ENCODE measurements at regions not wholly inside any gene's neighbourhood (a gene's known extent, or its start where the extent isn't known, plus 50 kb on each side); places are given as distances from the start of the nearest gene placed in this dataset.
"Not testable (repeated sequence)": the region's sequence is repeated elsewhere in the genome, so short reads cannot be mapped to it uniquely, and the experiment has no call there.

DNA sequence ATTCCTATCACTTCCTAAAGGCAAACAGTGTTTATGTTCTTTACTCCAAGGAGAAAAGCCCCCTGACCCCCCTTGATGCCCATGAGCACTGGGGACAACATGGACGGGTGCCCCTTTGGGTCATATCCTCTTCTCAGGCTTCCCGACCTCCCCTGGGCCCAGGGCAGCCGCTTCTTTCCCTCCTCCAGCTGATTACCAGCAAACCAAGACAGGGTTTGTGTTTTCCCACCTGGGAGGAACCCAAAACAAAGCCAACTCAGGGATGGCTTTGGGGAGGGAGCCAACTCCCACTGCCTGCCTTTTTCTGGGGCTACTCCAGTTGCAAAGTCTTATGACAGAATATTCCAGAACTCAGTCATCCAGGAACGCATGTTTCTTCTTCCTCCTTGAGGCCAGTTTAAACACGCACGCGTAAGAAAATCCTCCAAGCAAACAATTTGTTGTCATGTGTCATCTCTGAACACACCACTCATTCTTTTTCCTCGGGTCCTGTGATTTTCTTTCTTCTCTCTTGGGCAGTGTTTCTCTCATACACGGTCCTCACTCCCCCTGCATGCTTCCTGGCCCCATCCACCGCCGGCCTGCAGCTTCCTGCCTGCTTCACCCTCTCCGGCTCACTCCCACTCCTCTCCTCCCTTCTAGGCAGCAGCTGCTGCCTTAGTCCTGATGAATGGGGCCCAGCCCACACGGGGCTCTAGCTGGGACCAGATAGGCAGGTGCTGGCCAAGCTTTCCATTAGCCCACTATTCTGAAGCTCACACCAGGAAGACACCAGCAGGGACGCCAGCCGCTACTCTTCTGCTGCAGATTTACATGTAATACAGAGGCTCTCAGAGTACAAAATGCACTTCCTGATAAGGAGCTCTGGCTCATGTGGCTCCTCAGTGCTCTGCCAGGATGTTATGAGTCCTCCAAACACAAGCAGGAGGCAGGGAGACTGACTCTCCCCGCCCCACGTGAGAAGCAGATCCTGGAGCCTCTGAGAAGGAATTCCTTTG is 116.7 kb upstream of the VOPP1 start:
- H3K36me3 Mint-ChIP-seq (ENCODE audit: low read depth); CTCF ChIA-PET; H3K27me3 Mint-ChIP-seq; H3K9me3 Mint-ChIP-seq; H3K4me1 Mint-ChIP-seq; POLR2A ChIA-PET; H3K4me3 Mint-ChIP-seq; H3K27ac Mint-ChIP-seq; DNase-seq: not testable (repeated sequence)

GRCh38 chr7:55688261-55688660 is 116.0 kb upstream of the VOPP1 start:
- DNase-seq; H3K9me3 Mint-ChIP-seq; CTCF ChIA-PET; POLR2A ChIA-PET; H3K4me3 Mint-ChIP-seq; H3K27me3 Mint-ChIP-seq; H3K27ac Mint-ChIP-seq; H3K4me1 Mint-ChIP-seq; H3K36me3 Mint-ChIP-seq (ENCODE audit: low read depth): not testable (repeated sequence)

DNA sequence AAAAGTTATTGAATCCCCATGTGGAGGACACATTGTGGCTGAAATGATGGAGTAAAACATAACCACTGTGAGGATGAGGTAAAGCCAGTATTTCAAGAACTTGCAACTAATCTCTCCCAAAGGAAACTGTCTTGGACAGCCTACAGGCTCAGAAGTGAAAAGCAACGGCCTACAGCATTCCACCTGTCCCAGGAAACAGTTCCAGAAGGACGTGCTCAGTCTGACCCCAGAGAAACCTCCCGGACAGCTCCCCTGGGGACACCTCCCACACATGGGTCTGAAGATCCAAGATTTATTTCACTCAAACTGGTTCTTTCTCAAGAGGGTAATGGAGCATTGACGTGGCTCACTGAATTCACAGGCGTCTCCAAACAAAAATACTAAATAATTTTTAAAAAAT is 115.0 kb upstream of the VOPP1 start:
- H3K27ac Mint-ChIP-seq; H3K9me3 Mint-ChIP-seq; POLR2A ChIA-PET; CTCF ChIA-PET; H3K27me3 Mint-ChIP-seq; H3K4me3 Mint-ChIP-seq; DNase-seq; H3K4me1 Mint-ChIP-seq; H3K36me3 Mint-ChIP-seq (ENCODE audit: low read depth): not testable (repeated sequence)

GRCh38 chr7:55686771-55687170 is 114.5 kb upstream of the VOPP1 start:
- H3K4me3 Mint-ChIP-seq; POLR2A ChIA-PET; H3K27ac Mint-ChIP-seq; CTCF ChIA-PET; DNase-seq; H3K27me3 Mint-ChIP-seq; H3K9me3 Mint-ChIP-seq; H3K36me3 Mint-ChIP-seq (ENCODE audit: low read depth); H3K4me1 Mint-ChIP-seq: not testable (repeated sequence)

- CTCF ChIA-PET; H3K4me1 Mint-ChIP-seq; H3K4me3 Mint-ChIP-seq; POLR2A ChIA-PET; H3K27me3 Mint-ChIP-seq; DNase-seq; H3K36me3 Mint-ChIP-seq (ENCODE audit: low read depth); H3K9me3 Mint-ChIP-seq; H3K27ac Mint-ChIP-seq: not testable (repeated sequence)
These were observed 111.2 kb upstream of the VOPP1 start for GRCh38 chr7:55683501-55683900.

DNA sequence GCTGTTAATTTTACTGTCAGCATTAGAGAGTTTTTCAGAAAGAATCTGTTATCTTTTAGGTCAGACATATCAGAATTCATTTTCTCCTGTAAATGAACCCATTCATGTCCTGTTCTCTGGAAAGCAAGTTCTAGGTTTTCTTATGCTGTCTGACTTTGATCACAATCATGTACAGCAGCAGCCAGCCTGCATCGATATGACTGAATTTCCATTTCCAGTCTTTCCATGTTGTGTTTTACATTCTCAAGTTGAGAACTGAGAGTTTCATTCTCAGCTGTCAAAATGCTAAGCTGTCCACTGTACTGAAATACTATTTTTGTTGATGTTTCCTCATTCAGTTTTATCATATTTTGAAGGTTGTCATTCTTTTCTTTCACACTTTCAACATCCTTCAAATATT is 103.3 kb upstream of the VOPP1 start:
- H3K36me3 Mint-ChIP-seq (ENCODE audit: low read depth); POLR2A ChIA-PET; H3K4me1 Mint-ChIP-seq; DNase-seq; H3K4me3 Mint-ChIP-seq; H3K9me3 Mint-ChIP-seq; CTCF ChIA-PET; H3K27ac Mint-ChIP-seq; H3K27me3 Mint-ChIP-seq: not testable (repeated sequence)

DNA sequence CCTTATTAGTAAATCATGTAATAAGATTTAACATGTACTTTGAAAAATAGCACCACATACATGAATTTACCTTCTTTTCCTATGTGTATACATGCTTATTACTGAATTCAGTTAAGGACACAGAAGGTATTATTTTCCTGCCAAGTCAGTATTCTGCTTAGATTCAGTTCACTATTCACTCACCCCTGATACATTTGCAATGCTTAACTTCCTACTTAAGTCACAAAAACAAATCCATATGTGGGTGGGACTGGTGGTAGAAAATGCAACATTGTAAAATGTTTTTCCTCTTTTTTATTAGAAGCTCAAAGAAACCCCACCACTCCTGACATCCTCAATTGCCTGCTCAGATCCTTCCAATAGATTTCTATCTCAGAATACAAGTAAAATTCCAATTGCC is 101.2 kb upstream of the VOPP1 start:
- H3K4me1 Mint-ChIP-seq; H3K9me3 Mint-ChIP-seq; H3K27me3 Mint-ChIP-seq; H3K36me3 Mint-ChIP-seq (ENCODE audit: low read depth); POLR2A ChIA-PET; H3K4me3 Mint-ChIP-seq; DNase-seq; H3K27ac Mint-ChIP-seq; CTCF ChIA-PET: not testable (repeated sequence)

- not testable (repeated sequence) for DNase-seq; H3K36me3 Mint-ChIP-seq (ENCODE audit: low read depth)
These were observed 99.8 kb upstream of the VOPP1 start for GRCh38 chr7:55672084-55672483.

DNA sequence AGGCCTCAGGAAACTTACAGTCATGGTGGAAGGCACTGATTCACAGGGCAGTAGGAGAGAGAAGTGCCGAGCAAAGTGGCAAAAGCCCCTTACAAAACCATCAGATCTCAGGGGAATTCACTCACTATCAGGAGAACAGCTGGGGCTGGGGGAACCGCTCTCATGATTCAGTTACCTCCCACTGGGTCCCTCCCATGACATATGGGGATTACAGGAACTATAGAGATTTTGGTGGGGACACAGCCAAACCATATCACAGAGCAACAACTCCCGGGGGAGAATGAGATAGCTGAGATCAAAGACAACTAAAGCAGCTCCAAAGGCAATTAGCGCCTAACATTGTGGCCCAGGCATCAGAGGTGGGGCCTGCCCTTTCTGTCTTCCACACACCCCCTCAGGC is 85.4 kb upstream of the VOPP1 start:
- CTCF ChIA-PET, result no interaction called here
- Mint-ChIP-seq H3K4me1 (no peaks in the 10 kb centered on the region), H3K27ac (no peak overlapping the region)

More at GRCh38 chr7:55672084-55672483, 99.8 kb upstream of the VOPP1 start:
- H3K4me3 Mint-ChIP-seq, H3K27me3 Mint-ChIP-seq, H3K4me1 Mint-ChIP-seq, POLR2A ChIA-PET, H3K9me3 Mint-ChIP-seq, CTCF ChIA-PET, H3K27ac Mint-ChIP-seq: not testable (repeated sequence)

DNA sequence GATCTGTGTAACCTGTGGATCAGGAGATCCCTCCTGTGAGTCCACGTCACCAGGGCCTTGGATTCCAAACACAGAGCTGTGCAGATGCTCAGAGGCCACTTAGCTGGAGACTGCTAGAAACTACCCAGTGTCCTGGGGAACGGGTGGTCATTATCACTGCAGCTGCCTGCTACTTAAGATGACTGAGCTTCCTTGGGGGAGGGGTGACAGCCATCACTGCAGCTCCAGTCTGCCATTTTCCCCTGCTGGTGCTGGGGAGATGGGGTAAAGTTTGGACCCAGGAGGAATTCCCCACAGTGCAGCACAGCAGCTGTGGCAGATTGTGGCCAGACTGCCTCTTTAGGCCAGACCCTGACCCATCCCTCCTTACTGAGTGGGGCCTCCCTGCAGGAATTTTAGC is 78.8 kb upstream of the VOPP1 start:
- H3K9me3 Mint-ChIP-seq, result no peaks in the 10 kb centered on the region
- DNase-seq, result no peak
- H3K36me3 Mint-ChIP-seq (ENCODE audit: low read depth), result no peaks in the 10 kb centered on the region
- ChIA-PET POLR2A (no interaction called here), CTCF (interaction anchor here (2.6 kb wide), 1 partner anchor 9 kb away, joined by 10 read pairs; no protein-coding TSS in a partner anchor)
- peaks cover 24% of the 10 kb centered on the region for H3K27me3 Mint-ChIP-seq
- no peak overlapping the region for H3K27ac Mint-ChIP-seq
- no peaks in the 10 kb centered on the region for H3K4me1 Mint-ChIP-seq
- H3K4me3 Mint-ChIP-seq, result no peak overlapping the region

More for the DNA sequence above, 85.4 kb upstream of the VOPP1 start:
- Mint-ChIP-seq H3K4me3 (no peak overlapping the region), H3K27me3 (peaks cover 25% of the 10 kb centered on the region), H3K9me3 (no peaks in the 10 kb centered on the region), H3K36me3 (ENCODE audit: low read depth) (no peaks in the 10 kb centered on the region)
- DNase-seq, result no peak
- POLR2A ChIA-PET, result no interaction called here

DNA sequence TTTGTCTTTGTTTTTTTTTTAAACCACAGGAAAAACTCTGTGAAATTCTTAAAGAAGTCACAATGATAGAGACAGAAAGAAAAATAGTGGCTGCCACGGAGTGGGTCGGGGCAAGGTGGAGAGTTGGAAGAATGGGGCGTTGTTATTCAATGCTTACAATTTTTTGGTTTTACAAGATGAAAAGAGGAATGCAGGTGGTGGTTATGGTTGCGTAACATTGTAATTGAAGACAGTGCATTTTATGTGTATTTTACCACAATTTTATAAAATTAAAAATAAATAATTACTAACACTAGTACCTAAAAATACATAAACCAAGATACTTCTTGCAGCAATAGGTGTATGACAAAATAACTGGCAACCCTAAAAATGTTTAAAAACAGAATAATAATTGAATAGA is 76.9 kb upstream of the VOPP1 start:
- Mint-ChIP-seq H3K4me3 (no peak overlapping the region), H3K4me1 (no peaks in the 10 kb centered on the region), H3K36me3 (ENCODE audit: low read depth) (no peaks in the 10 kb centered on the region), H3K9me3 (no peaks in the 10 kb centered on the region), H3K27ac (no peak overlapping the region), H3K27me3 (peaks cover 16% of the 10 kb centered on the region)
- ChIA-PET POLR2A (no interaction called here), CTCF (no interaction called here)
- no peak for DNase-seq

DNA sequence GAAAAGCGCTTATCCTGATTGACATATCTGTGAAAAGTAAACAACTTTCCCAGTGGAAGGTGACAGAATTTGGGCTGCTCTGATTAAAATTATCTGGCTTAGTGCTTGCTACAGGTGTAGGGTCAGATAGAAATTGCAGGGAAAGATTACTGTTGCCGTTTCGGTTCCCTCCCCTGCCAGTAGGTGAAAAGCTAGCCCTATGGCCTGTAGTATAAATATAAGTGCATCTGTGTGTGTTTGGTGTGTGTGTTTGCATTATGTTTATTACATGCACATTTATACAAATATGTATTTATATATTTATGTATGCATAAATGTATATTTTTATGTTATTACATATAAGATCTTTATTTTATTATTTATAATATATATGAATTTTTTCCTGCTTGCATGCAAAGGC is 72.3 kb upstream of the VOPP1 start:
- Mint-ChIP-seq H3K9me3 (no peaks in the 10 kb centered on the region), H3K27ac (no peak overlapping the region), H3K36me3 (ENCODE audit: low read depth) (no peaks in the 10 kb centered on the region), H3K27me3 (peaks cover 4% of the 10 kb centered on the region), H3K4me3 (no peak overlapping the region), H3K4me1 (peaks cover 12% of the 10 kb centered on the region)
- ChIA-PET CTCF (no interaction called here), POLR2A (no interaction called here)
- DNase-seq, result no peak

DNA sequence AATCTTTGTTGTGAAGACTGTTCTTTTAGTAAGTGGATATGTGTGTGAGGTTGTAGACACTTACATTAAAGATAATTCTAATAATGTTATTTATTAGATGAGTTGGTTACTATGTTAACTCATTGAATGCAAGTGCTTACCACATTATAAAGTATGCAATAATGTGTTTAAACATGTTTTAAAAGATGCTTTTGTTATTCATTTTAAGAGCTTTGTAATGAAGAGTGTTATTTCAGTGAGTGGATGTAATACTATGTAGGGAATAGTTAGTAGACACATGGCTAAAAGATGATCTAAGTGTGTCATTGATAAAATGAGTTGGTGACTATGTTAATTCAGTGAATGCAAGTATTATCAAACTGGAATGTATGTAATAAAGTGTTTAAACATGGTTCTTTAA is 70.0 kb upstream of the VOPP1 start:
- H3K9me3 Mint-ChIP-seq, result no peaks in the 10 kb centered on the region
- H3K4me1 Mint-ChIP-seq, result peaks cover 12% of the 10 kb centered on the region
- ChIA-PET CTCF (interaction anchor here (0.8 to 2.6 kb wide), 7 partner anchors 10 to 432 kb away, joined by 3 to 18 read pairs (median 10); partner anchors contain the start of gene NIPSNAP2), POLR2A (interaction anchor here (1.8 kb wide), 1 partner anchor 432 kb away, joined by 5 read pairs; no protein-coding TSS in a partner anchor)
- H3K36me3 Mint-ChIP-seq (ENCODE audit: low read depth), result no peaks in the 10 kb centered on the region
- no peak for DNase-seq
- no peak overlapping the region for H3K27ac Mint-ChIP-seq
- H3K27me3 Mint-ChIP-seq, result peaks cover 6% of the 10 kb centered on the region
- H3K4me3 Mint-ChIP-seq, result no peak overlapping the region

GRCh38 chr7:55641811-55642210 is 69.5 kb upstream of the VOPP1 start:
- DNase-seq, result no peak
- Mint-ChIP-seq H3K9me3 (no peaks in the 10 kb centered on the region), H3K36me3 (ENCODE audit: low read depth) (no peaks in the 10 kb centered on the region), H3K27me3 (peaks cover 6% of the 10 kb centered on the region), H3K27ac (peak overlapping the region; percentile 7), H3K4me3 (no peak overlapping the region), H3K4me1 (peaks cover 12% of the 10 kb centered on the region)
- ChIA-PET CTCF (interaction anchor here (0.6 to 2.6 kb wide), 13 partner anchors 10 to 841 kb away, joined by 3 to 18 read pairs (median 4); partner anchors contain the start of gene NIPSNAP2), POLR2A (interaction anchor here (1.0 to 1.8 kb wide), 2 partner anchors 424 to 432 kb away, joined by 3 to 5 read pairs; no protein-coding TSS in a partner anchor)

Measured in activated CD4-positive, alpha-beta memory T cell treated with anti-CD3 and anti-CD28 coated beads, Interleukin-2, amount 10 ng/mL, durations not matched to agents 7 days and 5 days (primary cell).